Panc1 (cell line): ENCODE measurements at regions not wholly inside any gene's neighbourhood (a gene's known extent, or its start where the extent isn't known, plus 50 kb on each side); places are given as distances from the start of the nearest gene placed in this dataset.

Experiments used
- ATAC-seq: fragments of 200-7000 bp; cut with Tn5 transposase; 2 replicates; pipeline ENCODE4 v1.9.1; 2020; ENCODE audit warnings: mild to moderate bottlenecking, moderate library complexity
- BruUV-seq: library from RNA; stranded (reverse); fragments of 400-500 nt; replicated peaks from 2 replicates; lab custom pipeline; 2021; lab: Mats Ljungman, UMichigan
- CTCF ChIA-PET: fragments of 300-600 bp; sonication (Branson Sonifier 250); formaldehyde crosslinking; loops from one replicate; lab custom pipeline; 2022; ENCODE audit warnings: antibody characterized with exemption; lab: Charles Lee
- POLR2A ChIA-PET: fragments of 300-600 bp; sonication (Branson Sonifier 250); formaldehyde crosslinking; loops from one replicate; lab custom pipeline; 2022; ENCODE audit warnings: antibody characterized with exemption; lab: Charles Lee
- DNase-seq: peaks from one replicate; pipeline ENCODE4 v3.0.0-alpha.2; 2010; ENCODE audit warnings: low read depth, low spot score
- H3K27ac ChIP-seq: 2 replicates; pipeline ENCODE4 v1.5.1; 2011; ENCODE audit warnings: mild to moderate bottlenecking, low read length, inconsistent platforms
- H3K27me3 ChIP-seq: fragments of 200-500 bp; sonication (Bioruptor generic); 2 replicates; pipeline ENCODE4 v1.6.0; 2014; ENCODE audit warnings: low read length, inconsistent platforms; ENCODE audit not compliant: control insufficient read depth, insufficient read depth
- H3K36me3 ChIP-seq: fragments of 200-500 bp; sonication (Bioruptor generic); 2 replicates; pipeline ENCODE4 v1.5.1; 2014; ENCODE audit warnings: inconsistent platforms, mild to moderate bottlenecking, low read length, moderate library complexity; ENCODE audit not compliant: control insufficient read depth, insufficient read depth
- H3K4me1 ChIP-seq: 2 replicates; pipeline ENCODE4 v1.5.1; 2011; ENCODE audit warnings: inconsistent platforms, mild to moderate bottlenecking, low read length, moderate library complexity; ENCODE audit not compliant: control insufficient read depth, insufficient read depth
- H3K4me3 ChIP-seq, 2 experiments: 2 replicates each; pipeline ENCODE4 v1.5.1; 2011 to 2012; ENCODE audit warnings: low read depth in 2 of 2, low read length in 2 of 2, mild to moderate bottlenecking in 2 of 2, inconsistent platforms in 1 of 2, moderate library complexity in 1 of 2
- H3K9me3 ChIP-seq: fragments of 200-500 bp; sonication (Bioruptor generic); 2 replicates; pipeline ENCODE4 v1.5.1; 2014; ENCODE audit warnings: low read depth, mild to moderate bottlenecking, inconsistent platforms, low read length, moderate library complexity; ENCODE audit not compliant: control insufficient read depth, insufficient read depth
- CTCF ChIP-seq: fragments of 450-650 bp; IDR thresholded peaks from 2 replicates; pipeline ENCODE4 v1.5.1; 2017; ENCODE audit warnings: mild to moderate bottlenecking
- POLR2AphosphoS5 ChIP-seq: IDR thresholded peaks from 2 replicates; pipeline ENCODE4 v1.6.1; 2012; ENCODE audit warnings: mild to moderate bottlenecking, low read depth, low read length, moderate library complexity
- REST ChIP-seq, 2 experiments: IDR thresholded peaks; 2 replicates each; pipeline ENCODE4 v1.6.1; 2011 to 2012; ENCODE audit warnings: low read depth in 2 of 2, control low read depth in 1 of 2, low read length in 1 of 2, mild to moderate bottlenecking in 1 of 2, moderate library complexity in 1 of 2; ENCODE audit not compliant: insufficient read depth in 1 of 2
- SIN3A ChIP-seq: IDR thresholded peaks from 2 replicates; pipeline ENCODE4 v1.6.1; 2012; ENCODE audit warnings: low read depth, mild to moderate bottlenecking, low read length, moderate library complexity, borderline replicate concordance; ENCODE audit not compliant: insufficient read depth
- TCF7L2 ChIP-seq: IDR thresholded peaks from 2 replicates; pipeline ENCODE4 v1.6.1; 2011; ENCODE audit warnings: mild to moderate bottlenecking, low read depth, low read length, inconsistent platforms
- in situ Hi-C: cut with HindIII; loops from 2 replicates; pipeline ENCODE4 v1.10.0; 2016; ENCODE audit warnings: low sequenced_read_pairs, low pct_unique_long_range_greater_than_20kb
- intact Hi-C: fragments of 100-400 bp; cut with micrococcal nuclease; formaldehyde crosslinking; loops from one replicate; pipeline ENCODE4 v1.10.0; 2022; ENCODE audit not compliant: unreplicated experiment

GRCh38 chr4:164551713-164552040 is 202.3 kb upstream of the SMIM31 start:
- no peak for TF ChIP-seq SIN3A
- TF ChIP-seq CTCF, result no peak
- TF ChIP-seq POLR2AphosphoS5, result no peak
- no peak for TF ChIP-seq TCF7L2
- no peak for TF ChIP-seq REST (IDR thresholded peaks at IDR 0.05; ENCODE audit: insufficient read depth in 1 of 2, low read depth in 2 of 2, low read length in 1 of 2)
- H3K9me3 ChIP-seq, result no peaks in the 10 kb centered on the region
- no peak overlapping the region for H3K27ac ChIP-seq
- intact Hi-C loops, result no loop called here
- DNase-seq, result no peak
- H3K27me3 ChIP-seq, result no peaks in the 10 kb centered on the region
- no TSS peak for BruUV-seq
- ATAC-seq, result no peak
- no peaks in the 10 kb centered on the region for H3K36me3 ChIP-seq
- no peak overlapping the region for H3K4me3 ChIP-seq
- ChIA-PET POLR2A (no interaction called here), CTCF (no interaction called here)
- no peaks in the 10 kb centered on the region for H3K4me1 ChIP-seq
- in situ Hi-C loops, result no loop called here

- ChIA-PET CTCF (no interaction called here), POLR2A (no interaction called here)
- Histone ChIP-seq H3K4me1 (no peaks in the 10 kb centered on the region), H3K36me3 (no peaks in the 10 kb centered on the region), H3K27ac (no peak overlapping the region), H3K27me3 (no peaks in the 10 kb centered on the region), H3K9me3 (no peaks in the 10 kb centered on the region), H3K4me3 (no peak overlapping the region)
- no TSS peak for BruUV-seq
- no peak for DNase-seq
- intact Hi-C loops (no loop called here), in situ Hi-C loops (no loop called here)
- no peak for TF ChIP-seq REST (IDR thresholded peaks at IDR 0.05; ENCODE audit: insufficient read depth in 1 of 2, low read depth in 2 of 2, low read length in 1 of 2)
- no peak for TF ChIP-seq SIN3A
- TF ChIP-seq CTCF, result no peak
- no peak for TF ChIP-seq POLR2AphosphoS5
- no peak for TF ChIP-seq TCF7L2
- ATAC-seq, result no peak
Observed at GRCh38 chr4:164571593-164572390, 182.1 kb upstream of the SMIM31 start.
